ENCODE measurements at regions not wholly inside any gene's neighbourhood (a gene's known extent, or its start where the extent isn't known, plus 50 kb on each side); places are given as distances from the start of the nearest gene placed in this dataset.

- H3K27me3 ChIP-seq (ENCODE audit: control insufficient read depth in 1 of 2, insufficient read depth in 2 of 2, low read length in 2 of 2), result no peaks in the 10 kb centered on the region
- in situ Hi-C loops (cut with HindIII; ENCODE audit: extremely low pct_ligation_motif_present, low pct_unique_long_range_greater_than_20kb), result no loop called here
- WGBS (ENCODE audit: low lambda C conversion rate), result 0% methylated on average over 1 of the region's 1 CpG
- no peaks in the 10 kb centered on the region for H3K4me1 ChIP-seq (ENCODE audit: insufficient read depth, low read length)
- H3K27ac ChIP-seq (ENCODE audit: extremely low read length, insufficient read depth, low read length), result no peak overlapping the region
- FAIRE-seq (no peak), DNase-seq (ENCODE audit: low spot score) (no peak), ATAC-seq (no peak)
- no peak overlapping the region for H2AFZ ChIP-seq (ENCODE audit: low read length)
- CTCF ChIA-PET (ENCODE audit: low intra/inter-chr PET ratio, low total read pairs), result no interaction called here
- H3K9me3 ChIP-seq (ENCODE audit: low read length), result no peaks in the 10 kb centered on the region
- H4K20me1 ChIP-seq (ENCODE audit: insufficient read depth, low read length), result no peaks in the 10 kb centered on the region
- POLR2A ChIA-PET, result no interaction called here
- TF ChIP-seq ZNF510 (CRISPR knock-in tag; IDR thresholded peaks at IDR 0.05; ENCODE audit: low read depth) (no peak), ZNF564 (CRISPR knock-in tag; IDR thresholded peaks at IDR 0.05) (no peak)
- H3K36me3 ChIP-seq (replicated peaks in 1 of 2; ENCODE audit: control insufficient read depth in 1 of 2, insufficient read depth in 2 of 2, low read length in 2 of 2), result no peaks in the 10 kb centered on the region
- no TSS peak for BruUV-seq (replicated peaks)
- H3K4me2 ChIP-seq (ENCODE audit: low read depth, low read length), result no peak overlapping the region
- H3K4me3 ChIP-seq (replicated peaks in 1 of 3; ENCODE audit: insufficient read depth in 1 of 3, low read depth in 2 of 3, low read length in 3 of 3), result no peak overlapping the region
- intact Hi-C loops (cut with micrococcal nuclease; ENCODE audit: unreplicated experiment), result no loop called here
- no peaks in the 10 kb centered on the region for H3K79me2 ChIP-seq (ENCODE audit: insufficient read depth, low read length)
- no peak overlapping the region for H3K9ac ChIP-seq (ENCODE audit: insufficient read depth, low read depth, low read length)
Observed at GRCh38 chr13:70995338-70995737, 871.7 kb downstream of the DACH1 start.

- no peaks in the 10 kb centered on the region for H3K9me3 ChIP-seq (ENCODE audit: low read length)
- no peaks in the 10 kb centered on the region for H3K27me3 ChIP-seq (ENCODE audit: control insufficient read depth in 1 of 2, insufficient read depth in 2 of 2, low read length in 2 of 2)
- WGBS (ENCODE audit: low lambda C conversion rate), result 0% methylated on average over 1 of the region's 1 CpG
- BruUV-seq (replicated peaks), result no TSS peak
- no peaks in the 10 kb centered on the region for H3K36me3 ChIP-seq (replicated peaks in 1 of 2; ENCODE audit: control insufficient read depth in 1 of 2, insufficient read depth in 2 of 2, low read length in 2 of 2)
- no peak overlapping the region for H3K9ac ChIP-seq (ENCODE audit: insufficient read depth, low read depth, low read length)
- in situ Hi-C loops (cut with HindIII; ENCODE audit: extremely low pct_ligation_motif_present, low pct_unique_long_range_greater_than_20kb), result no loop called here
- FAIRE-seq, result no peak
- no peaks in the 10 kb centered on the region for H3K4me1 ChIP-seq (ENCODE audit: insufficient read depth, low read length)
- no peaks in the 10 kb centered on the region for H4K20me1 ChIP-seq (ENCODE audit: insufficient read depth, low read length)
- ChIA-PET CTCF (ENCODE audit: low intra/inter-chr PET ratio, low total read pairs) (no interaction called here), POLR2A (no interaction called here)
- no peak for DNase-seq (ENCODE audit: low spot score)
- no peak overlapping the region for H3K27ac ChIP-seq (ENCODE audit: extremely low read length, insufficient read depth, low read length)
- no peak for ATAC-seq
- no peaks in the 10 kb centered on the region for H3K79me2 ChIP-seq (ENCODE audit: insufficient read depth, low read length)
- no peak overlapping the region for H3K4me2 ChIP-seq (ENCODE audit: low read depth, low read length)
- intact Hi-C loops (cut with micrococcal nuclease; ENCODE audit: unreplicated experiment), result no loop called here
- no peak overlapping the region for H2AFZ ChIP-seq (ENCODE audit: low read length)
- H3K4me3 ChIP-seq (replicated peaks in 1 of 3; ENCODE audit: insufficient read depth in 1 of 3, low read depth in 2 of 3, low read length in 3 of 3), result no peak overlapping the region
- TF ChIP-seq SOX6 (IDR thresholded peaks at IDR 0.05), result no peak
- no peak for TF ChIP-seq SOX6 (CRISPR knock-in tag; IDR thresholded peaks at IDR 0.05)
- no peak for TF ChIP-seq FUBP1 (CRISPR knock-in tag; IDR thresholded peaks at IDR 0.05; ENCODE audit: borderline replicate concordance)
- no peak for TF ChIP-seq GATAD2A (CRISPR knock-in tag; IDR thresholded peaks at IDR 0.05)
- TF ChIP-seq LCORL (IDR thresholded peaks at IDR 0.05), result no peak
- TF ChIP-seq LCORL (CRISPR knock-in tag; IDR thresholded peaks at IDR 0.05), result no peak
- TF ChIP-seq IKZF5 (CRISPR knock-in tag; IDR thresholded peaks at IDR 0.05), result no peak
- no peak for TF ChIP-seq KLF13 (CRISPR knock-in tag; IDR thresholded peaks at IDR 0.05)
- TF ChIP-seq ZNF280D (CRISPR knock-in tag; IDR thresholded peaks at IDR 0.05), result no peak
- no peak for TF ChIP-seq EP300 (IDR thresholded peaks at IDR 0.05; ENCODE audit: low read depth in 2 of 2, low read length in 2 of 2)
- no peak for TF ChIP-seq EP300 (CRISPR knock-in tag; IDR thresholded peaks at IDR 0.05; ENCODE audit: borderline replicate concordance)
- no peak for TF ChIP-seq ZNF703 (CRISPR knock-in tag; IDR thresholded peaks at IDR 0.05; ENCODE audit: borderline replicate concordance)
- TF ChIP-seq MAX (IDR thresholded peaks at IDR 0.05), result no peak
Observed at GRCh38 chr13:70994191-70994590, 872.8 kb downstream of the DACH1 start.
